Common myeloid progenitor, CD34-positive (primary cell): ENCODE measurements at regions not wholly inside any gene's neighbourhood (a gene's known extent, or its start where the extent isn't known, plus 50 kb on each side); places are given as distances from the start of the nearest gene placed in this dataset.

ENCODE experiments used
- CTCF ChIA-PET: fragments of 350-600 bp; sonication (Branson Sonifier 250); formaldehyde crosslinking; loops from one replicate; lab custom pipeline; 2021; ENCODE audit warnings: antibody characterized with exemption; lab: Charles Lee
- POLR2A ChIA-PET: fragments of 350-600 bp; sonication (Branson Sonifier 250); formaldehyde crosslinking; loops from one replicate; lab custom pipeline; 2021; ENCODE audit warnings: antibody characterized with exemption; lab: Charles Lee
- DNase-seq, 3 donors: peaks; one replicate each; pipeline versions ENCODE4 v3.0.0 to v3.0.0-alpha.2; 2013
- H3K27ac ChIP-seq, 2 experiments: 1 replicate in 1 of 2; 2 replicates in 1 of 2; pipeline ENCODE4 v1.7.0; 2013; ENCODE audit warnings: inconsistent platforms in 2 of 2, low read length in 2 of 2, mild to moderate bottlenecking in 2 of 2, low read depth in 1 of 2, moderate library complexity in 1 of 2; ENCODE audit not compliant: severe bottlenecking in 2 of 2, insufficient read depth in 1 of 2, poor library complexity in 1 of 2
- H3K27me3 ChIP-seq, 5 experiments: replicated peaks in 2 of 5; 1 replicate in 3 of 5; 2 replicates in 2 of 5; pipeline versions ENCODE4 v1.6.1 to v1.7.0; 2013; ENCODE audit warnings: low read length in 4 of 5, mild to moderate bottlenecking in 2 of 5, moderate library complexity in 2 of 5, inconsistent platforms in 1 of 5; ENCODE audit not compliant: insufficient read depth in 5 of 5, control insufficient read depth in 4 of 5
- H3K36me3 ChIP-seq, 4 experiments: 1 replicate in 2 of 4; 2 replicates in 2 of 4; pipeline versions ENCODE4 v1.6.1 to v1.7.0; 2013; ENCODE audit warnings: low read length in 3 of 4, control low read depth in 1 of 4, mild to moderate bottlenecking in 1 of 4; ENCODE audit not compliant: control insufficient read depth in 4 of 4, insufficient read depth in 4 of 4
- H3K4me1 ChIP-seq, 4 experiments: 1 replicate in 3 of 4; 2 replicates in 1 of 4; pipeline versions ENCODE4 v1.6.1 to v1.7.1; 2013; ENCODE audit warnings: low read length in 3 of 4, mild to moderate bottlenecking in 3 of 4, control low read depth in 1 of 4, inconsistent platforms in 1 of 4, moderate library complexity in 1 of 4; ENCODE audit not compliant: control insufficient read depth in 4 of 4, insufficient read depth in 4 of 4; ENCODE audit errors: control extremely low read depth in 1 of 4
- H3K4me3 ChIP-seq, 7 experiments: 1 replicate in 4 of 7; 2 replicates in 3 of 7; pipeline versions ENCODE4 v1.5.1 to v1.7.0; 2013; ENCODE audit warnings: mild to moderate bottlenecking in 7 of 7, low read length in 6 of 7, moderate library complexity in 6 of 7, inconsistent platforms in 2 of 7, low read depth in 2 of 7, control low read depth in 1 of 7; ENCODE audit not compliant: insufficient read depth in 4 of 7, control insufficient read depth in 1 of 7; ENCODE audit errors: extremely low read depth in 1 of 7
- H3K9me3 ChIP-seq, 5 experiments: 1 replicate in 4 of 5; 2 replicates in 1 of 5; pipeline versions ENCODE4 v1.6.1 to v1.7.1; 2013; ENCODE audit warnings: low read length in 4 of 5, mild to moderate bottlenecking in 2 of 5, inconsistent platforms in 1 of 5, low read depth in 1 of 5, moderate library complexity in 1 of 5; ENCODE audit not compliant: control insufficient read depth in 4 of 5, insufficient read depth in 2 of 5; ENCODE audit errors: control extremely low read depth in 1 of 5
- WGBS: methylation state at CpG from one replicate; pipeline ENCODE4 v1.1.5; 2013; ENCODE audit not compliant: insufficient coverage; 5-methylcytosine and 5-hydroxymethylcytosine counted together

DNA sequence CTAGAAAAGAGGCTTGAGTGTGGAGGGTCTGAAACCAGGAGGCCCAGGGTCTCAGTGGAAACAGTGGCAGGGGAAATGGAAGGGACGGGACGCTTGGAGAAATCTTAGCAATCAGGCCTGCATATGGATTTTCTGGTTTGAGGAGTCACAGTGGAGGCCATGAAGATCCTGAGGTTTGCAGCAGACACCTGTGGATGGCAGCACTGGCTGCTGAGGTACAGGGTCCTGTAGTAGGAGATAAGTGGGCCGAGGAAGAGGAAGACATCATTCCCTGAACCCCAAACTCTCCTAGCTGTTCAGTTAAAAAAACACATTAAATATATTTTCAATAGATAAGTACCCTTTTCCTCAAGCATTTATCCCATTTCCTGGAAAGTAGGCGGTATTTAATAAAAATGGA lies 208.8 kb upstream of the IGFBP3 start:
- DNase-seq = no peak
- no peaks in the 10 kb centered on the region for H3K9me3 ChIP-seq
- ChIA-PET POLR2A (no interaction called here), CTCF (interaction anchor here (0.6 to 1.5 kb wide), 2 partner anchors 207 to 209 kb away, joined by 3 read pairs; partner anchors contain the start of gene IGFBP3)
- no peak overlapping the region for H3K27ac ChIP-seq
- 100% methylated on average over 3 of the region's 4 CpGs for WGBS
- no peaks in the 10 kb centered on the region for H3K4me1 ChIP-seq
- H3K36me3 ChIP-seq = no peaks in the 10 kb centered on the region
- H3K27me3 ChIP-seq = no peaks in the 10 kb centered on the region
- H3K4me3 ChIP-seq = no peak overlapping the region

DNA sequence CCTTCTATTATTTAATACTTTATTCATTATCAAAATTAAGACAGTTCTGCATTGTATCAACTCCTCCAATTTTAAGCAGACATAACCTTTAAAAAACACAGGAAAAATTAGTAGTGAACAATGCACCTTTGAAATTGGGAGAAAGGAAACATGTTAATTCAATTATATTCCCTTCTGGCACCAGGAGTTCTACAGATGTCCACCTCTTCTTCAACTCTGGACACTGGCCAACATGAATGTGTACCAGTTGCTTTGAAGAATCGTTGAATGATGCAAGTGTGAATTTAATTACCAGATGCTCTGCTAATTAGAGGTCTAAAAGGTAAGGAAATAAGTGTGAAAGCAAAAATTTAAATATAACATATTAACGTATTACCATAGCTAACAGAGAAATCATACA lies 206.7 kb upstream of the IGFBP3 start:
- H3K36me3 ChIP-seq = no peaks in the 10 kb centered on the region
- POLR2A ChIA-PET = no interaction called here
- WGBS = no CpG with 5 or more reads among the region's 2 CpGs
- no peak overlapping the region for H3K27ac ChIP-seq
- no peaks in the 10 kb centered on the region for H3K9me3 ChIP-seq
- CTCF ChIA-PET = no interaction called here
- no peak overlapping the region for H3K4me3 ChIP-seq
- H3K4me1 ChIP-seq = no peaks in the 10 kb centered on the region
- no peak for DNase-seq
- no peaks in the 10 kb centered on the region for H3K27me3 ChIP-seq

- H3K4me3 ChIP-seq = no peak overlapping the region
- ChIA-PET CTCF (no interaction called here), POLR2A (no interaction called here)
- H3K9me3 ChIP-seq = no peaks in the 10 kb centered on the region
- no peaks in the 10 kb centered on the region for H3K4me1 ChIP-seq
- no peak for DNase-seq
- H3K36me3 ChIP-seq = no peaks in the 10 kb centered on the region
- no peaks in the 10 kb centered on the region for H3K27me3 ChIP-seq
- 91% methylated on average over 1 of the region's 2 CpGs for WGBS
- H3K27ac ChIP-seq = no peak overlapping the region
These were observed 205.7 kb upstream of the IGFBP3 start for GRCh38 chr7:46126675-46127300.

- Histone ChIP-seq H3K9me3 (no peaks in the 10 kb centered on the region), H3K4me3 (no peak overlapping the region), H3K27me3 (no peaks in the 10 kb centered on the region), H3K27ac (no peak overlapping the region), H3K4me1 (no peaks in the 10 kb centered on the region), H3K36me3 (no peaks in the 10 kb centered on the region)
- DNase-seq = no peak
- WGBS = 95% methylated on average over 2 of the region's 3 CpGs
- POLR2A ChIA-PET = no interaction called here
- CTCF ChIA-PET = interaction anchor here (1.0 kb wide), 1 partner anchor 9 kb away, joined by 3 read pairs; no protein-coding TSS in a partner anchor
These were observed 202.8 kb upstream of the IGFBP3 start for GRCh38 chr7:46123756-46124343.

- no peaks in the 10 kb centered on the region for H3K9me3 ChIP-seq
- CTCF ChIA-PET = no interaction called here
- H3K4me1 ChIP-seq = no peaks in the 10 kb centered on the region
- POLR2A ChIA-PET = no interaction called here
- H3K4me3 ChIP-seq = no peak overlapping the region
- no peaks in the 10 kb centered on the region for H3K36me3 ChIP-seq
- WGBS = 93% methylated on average over 2 of the region's 3 CpGs
- no peaks in the 10 kb centered on the region for H3K27me3 ChIP-seq
- DNase-seq = no peak
- no peak overlapping the region for H3K27ac ChIP-seq
These were observed 194.3 kb upstream of the IGFBP3 start for GRCh38 chr7:46115410-46115809.

DNA sequence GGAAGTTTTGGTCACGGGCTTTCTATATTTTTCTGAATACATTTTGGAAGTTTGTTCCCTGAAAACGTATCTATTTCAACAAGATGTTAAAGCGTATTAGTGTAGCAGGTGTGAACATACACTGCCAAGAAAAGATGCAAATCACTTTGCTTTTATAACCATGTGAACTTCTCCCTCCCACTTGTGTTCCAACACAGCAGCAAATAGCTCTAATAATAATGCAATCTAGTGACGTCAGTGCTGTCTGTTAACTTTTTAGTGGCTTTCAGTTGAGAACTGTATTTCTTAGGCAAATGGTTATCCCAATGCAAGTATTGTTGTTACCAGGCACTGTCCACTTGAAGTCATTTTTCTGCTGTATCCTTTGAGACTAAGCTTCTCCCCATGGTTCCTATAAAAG lies 188.4 kb upstream of the IGFBP3 start:
- H3K9me3 ChIP-seq = no peaks in the 10 kb centered on the region
- no peaks in the 10 kb centered on the region for H3K4me1 ChIP-seq
- no peak overlapping the region for H3K27ac ChIP-seq
- no peak for DNase-seq
- no peaks in the 10 kb centered on the region for H3K36me3 ChIP-seq
- no peaks in the 10 kb centered on the region for H3K27me3 ChIP-seq
- POLR2A ChIA-PET = no interaction called here
- CTCF ChIA-PET = no interaction called here
- 100% methylated on average over 2 of the region's 4 CpGs for WGBS
- no peak overlapping the region for H3K4me3 ChIP-seq

DNA sequence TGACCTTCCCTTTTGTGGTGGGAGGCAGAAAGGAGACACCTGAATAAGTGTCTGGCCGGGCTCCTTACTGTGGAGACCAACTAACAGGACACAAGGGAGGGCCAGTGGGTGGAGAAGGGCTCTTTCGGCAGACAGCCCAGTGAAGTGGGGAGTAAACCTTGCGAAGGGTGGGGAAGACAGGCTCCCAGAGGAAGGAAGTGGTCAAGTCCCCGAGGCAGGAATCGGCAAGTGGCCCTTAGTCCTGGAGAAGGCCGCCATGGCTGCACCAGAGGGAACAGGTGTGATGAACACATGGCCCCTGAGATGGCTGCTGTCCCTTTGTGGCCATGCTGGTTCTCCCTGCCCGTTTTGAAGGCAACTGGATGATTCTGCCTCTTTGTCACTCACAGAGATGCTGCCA lies 187.2 kb upstream of the IGFBP3 start:
- WGBS = 80% methylated on average over 7 of the region's 7 CpGs
- Histone ChIP-seq H3K4me3 (no peak overlapping the region), H3K9me3 (no peaks in the 10 kb centered on the region), H3K27ac (no peak overlapping the region), H3K27me3 (no peaks in the 10 kb centered on the region), H3K36me3 (no peaks in the 10 kb centered on the region), H3K4me1 (no peaks in the 10 kb centered on the region)
- CTCF ChIA-PET = no interaction called here
- DNase-seq = no peak
- POLR2A ChIA-PET = no interaction called here
